Suppressor macrophage treated with lipopolysaccharide for 4 hours (primary cell): ENCODE measurements at regions not wholly inside any gene's neighbourhood (a gene's known extent, or its start where the extent isn't known, plus 50 kb on each side); places are given as distances from the start of the nearest gene placed in this dataset.
"Not testable (repeated sequence)": the region's sequence is repeated elsewhere in the genome, so short reads cannot be mapped to it uniquely, and the experiment has no call there.

Source experiments
- DNase-seq: peaks from one replicate; pipeline ENCODE4 v3.0.0-alpha.2; 2020

DNA sequence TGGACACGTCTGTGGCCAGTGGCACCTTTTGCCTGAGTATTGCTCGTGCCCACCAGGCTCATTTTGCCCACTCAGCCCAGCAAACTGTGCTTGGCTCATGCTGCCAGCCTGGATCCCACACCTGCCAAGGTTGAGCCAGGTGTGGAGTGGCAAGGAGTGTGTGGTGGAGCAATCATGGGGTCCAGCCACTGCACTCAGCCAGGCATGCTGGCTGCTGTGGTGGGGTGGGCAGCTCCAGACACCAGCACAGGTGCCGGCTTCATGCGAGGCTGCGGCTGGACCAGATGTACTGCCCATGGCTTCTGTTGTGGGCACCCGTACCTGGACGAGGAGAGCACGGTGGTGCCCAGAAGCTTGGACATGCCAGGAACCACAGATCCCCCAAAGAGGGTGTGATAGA is 364.1 kb downstream of the TMEM38B start:
- DNase-seq = no peak

DNA sequence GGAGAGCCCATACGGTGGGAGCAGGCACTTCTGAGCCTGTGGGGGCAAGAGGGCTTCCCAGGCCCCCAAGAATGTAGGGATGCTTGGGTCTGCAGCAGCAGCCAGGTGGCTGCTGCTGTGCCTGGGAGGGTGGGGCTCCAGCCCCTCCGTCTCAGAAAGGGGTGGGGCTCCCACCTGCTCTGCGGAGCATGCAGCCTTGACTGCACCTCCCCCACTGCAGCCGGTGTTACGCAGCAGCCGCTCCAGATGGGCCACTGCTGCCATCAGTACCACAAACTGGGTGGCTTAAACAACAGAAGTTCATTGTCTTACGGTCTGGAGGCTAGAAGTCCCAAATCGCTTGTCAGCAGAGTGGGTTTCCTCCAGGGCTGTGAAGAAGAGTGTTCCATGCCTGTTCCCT is 365.5 kb downstream of the TMEM38B start:
- no peak for DNase-seq

- DNase-seq = no peak
These were observed 366.5 kb downstream of the TMEM38B start for GRCh38 chr9:106060885-106061284.

- DNase-seq = no peak
These were observed 367.9 kb downstream of the TMEM38B start for GRCh38 chr9:106062250-106062649.

- no peak for DNase-seq
These were observed 370.8 kb downstream of the TMEM38B start for GRCh38 chr9:106065136-106065535.

DNA sequence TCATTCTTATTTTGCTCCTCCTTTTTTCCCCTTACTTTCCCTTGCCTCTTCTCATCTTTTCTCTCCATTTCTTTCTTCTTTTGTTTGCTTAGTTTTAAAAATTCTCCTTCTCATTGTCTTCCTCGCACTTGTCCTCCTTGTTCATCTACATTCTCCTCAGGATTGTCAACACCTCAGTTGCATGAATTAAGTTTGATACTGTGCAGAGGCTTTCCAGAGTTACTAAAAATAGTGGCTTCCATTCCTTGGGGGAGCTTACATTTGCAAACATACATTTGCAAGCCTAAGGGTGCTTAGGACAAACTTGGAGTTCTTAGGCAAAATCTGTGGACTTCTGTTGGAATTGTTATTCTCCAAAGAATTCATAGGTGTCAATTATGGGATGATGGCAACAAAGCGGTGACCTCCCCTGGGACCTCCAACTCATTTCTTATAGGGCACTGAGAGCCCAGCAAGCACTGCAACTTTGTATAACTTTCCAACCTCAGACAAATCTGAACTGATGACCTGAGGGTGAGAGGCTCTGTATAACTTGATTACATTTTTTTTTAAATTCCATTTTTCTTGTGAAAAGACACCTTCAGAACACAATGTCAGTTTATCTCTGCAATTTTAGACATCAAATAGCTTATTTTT is 371.4 kb downstream of the TMEM38B start:
- DNase-seq = no peak

GRCh38 chr9:106066940-106067524 is 372.7 kb downstream of the TMEM38B start:
- DNase-seq = no peak

GRCh38 chr9:106069241-106069640 is 374.9 kb downstream of the TMEM38B start:
- DNase-seq = no peak

DNA sequence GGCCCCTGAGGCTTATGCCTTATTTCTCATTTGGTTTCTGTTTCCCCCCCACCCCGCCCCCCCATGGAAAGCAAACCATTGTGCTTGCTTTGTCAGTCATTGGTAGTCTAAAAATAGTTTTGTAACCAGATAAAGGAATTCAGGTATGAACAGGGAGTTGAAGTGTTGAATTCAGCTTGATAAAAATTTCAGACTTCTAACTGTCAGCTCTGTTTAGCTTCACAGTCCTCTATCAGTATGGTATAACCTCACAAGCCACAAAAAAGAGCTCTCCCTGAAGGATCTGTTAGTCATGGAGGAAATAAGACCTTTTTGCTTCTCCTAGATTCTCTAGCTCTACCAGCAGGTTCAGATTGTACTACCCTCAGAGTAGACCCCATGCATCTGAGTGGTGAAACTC is 378.1 kb downstream of the TMEM38B start:
- DNase-seq = no peak

GRCh38 chr9:106074006-106074405 is 379.7 kb downstream of the TMEM38B start:
- no peak for DNase-seq

DNA sequence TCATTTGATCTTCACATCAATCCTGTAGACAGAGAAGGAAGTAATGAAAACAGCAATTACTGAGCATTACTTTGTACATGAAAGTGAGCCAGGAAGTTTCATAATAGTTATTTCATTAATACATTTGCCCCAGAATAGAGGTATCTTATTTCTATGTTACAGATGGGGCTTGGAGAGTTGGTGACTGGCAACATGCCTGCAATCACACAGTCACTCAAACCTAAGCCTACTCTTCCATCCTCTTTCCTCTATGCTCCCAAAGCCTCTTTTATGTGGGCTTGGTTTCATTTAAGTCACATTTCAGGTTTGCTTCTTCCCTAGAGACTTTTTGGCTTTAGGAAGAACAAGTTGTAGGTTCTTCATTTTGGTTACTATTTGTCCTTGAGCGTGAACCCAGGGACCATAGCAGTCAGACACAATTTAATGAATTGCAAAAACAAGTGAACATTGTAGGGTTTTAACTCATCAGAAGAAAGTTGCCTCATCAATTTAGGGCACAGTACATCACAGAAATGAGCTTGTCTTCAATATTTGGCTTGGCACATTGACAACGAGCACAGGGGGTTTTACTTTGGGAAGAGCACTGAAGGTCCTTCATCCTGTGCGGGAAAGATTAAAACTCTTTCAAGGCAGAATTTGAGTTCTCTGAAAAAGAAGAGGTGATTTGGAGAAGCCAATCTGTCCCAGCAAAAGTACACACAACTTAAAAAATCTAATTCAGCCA is 381.1 kb downstream of the TMEM38B start:
- DNase-seq = no peak

GRCh38 chr9:106075960-106076327 is 381.6 kb downstream of the TMEM38B start:
- DNase-seq = no peak

- DNase-seq = no peak
These were observed 382.4 kb downstream of the TMEM38B start for GRCh38 chr9:106076711-106077110.

- no peak for DNase-seq
These were observed 383.4 kb downstream of the TMEM38B start for GRCh38 chr9:106077731-106078130.

- no peak for DNase-seq
These were observed 388.3 kb downstream of the TMEM38B start for GRCh38 chr9:106082621-106083020.

- DNase-seq = no peak
These were observed 390.4 kb downstream of the TMEM38B start for GRCh38 chr9:106084702-106085101.

- DNase-seq = no peak
These were observed 391.1 kb downstream of the TMEM38B start for GRCh38 chr9:106085479-106085878.

DNA sequence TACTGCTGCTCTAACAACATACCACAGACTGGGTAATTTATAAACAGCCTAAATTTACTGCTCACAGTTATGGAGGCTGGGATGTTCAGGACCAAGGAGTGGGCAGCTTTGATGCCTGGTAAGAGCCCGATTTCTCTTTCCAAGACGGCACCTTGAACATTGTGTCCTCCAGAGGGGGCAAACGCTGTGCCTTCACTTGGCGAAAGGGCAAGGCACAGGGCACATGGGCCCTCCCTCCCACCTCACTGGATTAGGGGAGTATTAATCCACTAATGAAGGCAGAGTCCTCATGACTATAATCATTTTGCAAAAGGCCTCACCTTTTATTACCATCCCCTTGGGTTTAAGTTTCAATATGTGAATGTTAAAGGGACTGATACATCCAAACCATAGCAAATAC is 397.7 kb downstream of the TMEM38B start:
- DNase-seq = no peak

GRCh38 chr9:106102821-106103220 is 408.5 kb downstream of the TMEM38B start:
- DNase-seq = no peak

DNA sequence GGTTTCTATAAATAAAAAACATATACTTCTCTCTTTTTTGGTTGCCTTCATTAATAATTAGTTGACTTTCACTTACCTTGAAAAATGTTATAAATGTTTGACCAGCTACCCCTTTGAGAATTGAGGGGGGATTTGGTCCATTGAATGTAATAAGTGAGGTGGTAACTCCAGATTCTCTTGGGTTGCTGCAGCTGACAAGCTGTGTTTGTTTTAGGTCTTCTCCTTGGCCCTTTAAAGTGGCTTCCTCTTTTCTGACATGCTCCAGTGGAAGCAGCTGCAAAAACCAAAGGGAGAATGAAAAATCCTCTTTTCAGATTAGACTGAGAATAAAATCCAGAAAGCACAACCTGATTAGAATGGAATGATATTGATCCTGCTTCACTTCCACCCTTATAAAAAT is 410.5 kb downstream of the TMEM38B start:
- no peak for DNase-seq

DNA sequence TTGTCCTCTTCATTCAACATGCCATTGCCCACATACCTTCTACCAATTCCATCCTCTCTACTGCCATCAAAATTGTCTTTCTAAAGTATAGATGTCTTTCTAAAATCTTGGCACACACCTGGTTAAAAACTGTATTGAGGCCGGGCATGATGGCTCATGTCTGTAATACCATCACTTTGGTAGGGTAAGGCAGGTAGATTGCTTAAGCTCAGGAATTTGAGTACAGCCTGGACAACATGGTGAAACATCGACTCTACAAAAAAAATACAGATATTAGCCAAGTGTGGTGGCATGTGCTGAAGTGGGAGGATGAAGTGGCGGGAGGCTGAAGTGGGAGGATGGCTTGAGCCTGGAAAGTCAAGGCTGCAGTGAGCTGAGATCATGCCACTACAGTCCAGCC is 412.1 kb downstream of the TMEM38B start:
- no peak for DNase-seq

DNA sequence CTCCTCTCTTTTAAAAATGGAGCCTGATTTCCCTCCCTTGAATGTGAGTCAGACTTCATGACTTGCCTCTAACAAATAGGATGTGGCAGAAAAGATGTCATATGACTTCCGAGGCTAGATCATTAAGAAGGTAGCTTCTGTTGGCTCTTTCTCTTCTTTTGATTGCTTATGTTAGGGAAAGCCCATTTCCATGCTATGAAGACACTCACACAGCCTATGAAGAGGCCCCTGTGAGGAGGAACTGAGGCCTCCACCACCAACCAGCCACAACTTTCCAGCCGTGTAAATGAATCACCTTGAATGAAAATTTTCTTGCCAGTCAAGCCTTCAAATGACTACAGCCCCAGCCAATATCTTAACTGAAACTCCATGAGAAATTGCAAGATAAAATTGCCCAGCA is 413.4 kb downstream of the TMEM38B start:
- no peak for DNase-seq

GRCh38 chr9:106109706-106110105 is 415.4 kb downstream of the TMEM38B start:
- DNase-seq = not testable (repeated sequence)

DNA sequence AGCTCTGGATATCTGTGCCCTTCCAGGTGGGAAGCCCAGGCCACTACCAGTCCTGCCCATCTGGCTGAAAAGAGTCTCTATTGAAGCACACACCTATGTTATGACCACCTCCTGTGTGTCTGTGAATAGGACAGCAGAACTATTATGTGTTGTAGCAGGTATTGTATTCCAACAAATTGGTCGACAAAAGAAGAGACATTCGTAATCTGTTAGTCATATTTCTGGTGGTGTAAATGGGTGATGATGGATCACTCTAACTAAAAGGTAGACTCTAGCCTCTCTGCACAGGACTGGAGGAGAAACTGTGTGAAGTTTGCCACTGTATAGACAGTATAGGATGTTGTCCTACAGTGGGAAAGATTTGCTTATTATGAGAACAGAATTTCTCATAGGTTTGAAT is 416.1 kb downstream of the TMEM38B start:
- no peak for DNase-seq
